GM12878 (cell line): ENCODE measurements at regions not wholly inside any gene's neighbourhood (a gene's known extent, or its start where the extent isn't known, plus 50 kb on each side); places are given as distances from the start of the nearest gene placed in this dataset.

Experiments
- ATAC-seq: fragments of 200-7000 bp; cut with Tn5 transposase; 3 replicates; pipeline ENCODE4 v1.9.1; 2020; ENCODE audit warnings: mild to moderate bottlenecking, moderate library complexity
- BruUV-seq: library from RNA; stranded (reverse); fragments of 400-500 nt; replicated peaks from 2 replicates; lab custom pipeline; 2021; lab: Mats Ljungman, UMichigan
- CTCF ChIA-PET: fragments of 300-600 bp; sonication (Branson Sonifier 250); formaldehyde crosslinking; extraction: SDS; loops from one replicate; lab custom pipeline; 2021; ENCODE audit warnings: inconsistent platforms; lab: Yijun Ruan, JAX
- POLR2A ChIA-PET: fragments of 350-600 bp; formaldehyde crosslinking; extraction: SDS; loops from one replicate; lab custom pipeline; 2021; ENCODE audit warnings: inconsistent platforms; lab: Charles Lee
- RAD21 ChIA-PET: fragments of 300-600 bp; sonication (Branson Sonifier 250); formaldehyde crosslinking; loops from one replicate; lab custom pipeline; 2023; ENCODE audit warnings: antibody characterized with exemption; ENCODE audit not compliant: unreplicated experiment; lab: Charles Lee
- SMC1A ChIA-PET: fragments of 300-600 bp; sonication (Branson Sonifier 250); formaldehyde crosslinking; loops from one replicate; lab custom pipeline; 2023; ENCODE audit not compliant: unreplicated experiment, uncharacterized antibody; lab: Charles Lee
- DNase-seq: peaks from one replicate; pipeline ENCODE4 v3.0.0-alpha.2; 2011; ENCODE audit warnings: low read depth, low spot score
- FAIRE-seq: peaks from 3 replicates; lab custom pipeline; 2011; peaks lifted over from hg19 to GRCh38; lab: Jason Lieb, UNC
- H2AFZ ChIP-seq: 2 replicates; pipeline ENCODE4 v1.6.0; 2011; ENCODE audit warnings: low read depth, low read length, control low read depth; ENCODE audit not compliant: control insufficient read depth
- H3K27ac ChIP-seq: 2 replicates; pipeline ENCODE4 v1.5.1; 2011; ENCODE audit warnings: control low read depth; ENCODE audit not compliant: control insufficient read depth, insufficient read depth
- H3K27me3 ChIP-seq, 2 experiments: replicated peaks in 1 of 2; 2 replicates each; pipeline versions ENCODE4 v1.6.0 to v1.6.1; 2011; ENCODE audit warnings: low read length in 1 of 2; ENCODE audit not compliant: control insufficient read depth in 2 of 2, insufficient read depth in 2 of 2
- H3K36me3 ChIP-seq, 2 experiments: 2 replicates each; pipeline ENCODE4 v1.5.1; 2011; ENCODE audit warnings: low read length in 1 of 2; ENCODE audit not compliant: control insufficient read depth in 2 of 2, insufficient read depth in 2 of 2
- H3K4me1 ChIP-seq: 2 replicates; pipeline ENCODE4 v1.6.1; 2011; ENCODE audit warnings: mild to moderate bottlenecking, low read length, moderate library complexity, mixed read lengths; ENCODE audit not compliant: control insufficient read depth, insufficient read depth
- H3K4me2 ChIP-seq: 2 replicates; pipeline ENCODE4 v1.6.0; 2011; ENCODE audit warnings: control low read depth; ENCODE audit not compliant: control insufficient read depth, insufficient read depth
- H3K4me3 ChIP-seq: fragments of 200-600 bp; sonication (generic); 2 replicates; pipeline ENCODE4 v1.5.1; 2016
- H3K79me2 ChIP-seq: 2 replicates; pipeline ENCODE4 v1.6.0; 2011; ENCODE audit warnings: low read length; ENCODE audit not compliant: control insufficient read depth, insufficient read depth
- H3K9ac ChIP-seq: 2 replicates; pipeline ENCODE4 v1.8.0; 2011; ENCODE audit warnings: low read length, control low read depth, mixed read lengths; ENCODE audit not compliant: control insufficient read depth, insufficient read depth
- H3K9me3 ChIP-seq: replicated peaks from 3 replicates; pipeline ENCODE4 v1.5.1; 2011; ENCODE audit warnings: mild to moderate bottlenecking, low read length; ENCODE audit not compliant: control insufficient read depth, insufficient read depth
- H4K20me1 ChIP-seq: 2 replicates; pipeline ENCODE4 v1.6.0; 2011; ENCODE audit not compliant: control insufficient read depth, insufficient read depth
- DPF2 ChIP-seq: fragments of 450-650 bp; IDR thresholded peaks from 2 replicates; pipeline ENCODE4 v1.6.1; 2017; ENCODE audit warnings: mild to moderate bottlenecking
- HDGF ChIP-seq: fragments of 450-650 bp; IDR thresholded peaks from 2 replicates; pipeline ENCODE4 v1.6.1; 2016; ENCODE audit warnings: antibody characterized with exemption
- LARP7 ChIP-seq: fragments of 450-650 bp; IDR thresholded peaks from 2 replicates; pipeline ENCODE4 v1.6.1; 2017; ENCODE audit warnings: mild to moderate bottlenecking
- MTA2 ChIP-seq: fragments of 450-650 bp; IDR thresholded peaks from 2 replicates; pipeline ENCODE4 v1.6.1; 2016; ENCODE audit warnings: low read depth, mild to moderate bottlenecking, moderate library complexity
- POLR2AphosphoS2 ChIP-seq: IDR thresholded peaks from 2 replicates; pipeline ENCODE4 v1.6.1; 2011; ENCODE audit warnings: low read depth, mild to moderate bottlenecking, low read length, improper control_type of control experiment, moderate library complexity
- RB1 ChIP-seq: fragments of 450-650 bp; formaldehyde crosslinking; IDR thresholded peaks from 2 replicates; pipeline ENCODE4 v1.6.1; 2017; ENCODE audit warnings: mild to moderate bottlenecking, borderline replicate concordance
- RUNX3 ChIP-seq: IDR thresholded peaks from 2 replicates; pipeline ENCODE4 v1.6.1; 2012; ENCODE audit warnings: low read length, inconsistent platforms
- WGBS: methylation state at CpG from one replicate; pipeline ENCODE4 v1.1.6; 2016; ENCODE audit warnings: low lambda C conversion rate; ENCODE audit not compliant: insufficient replicate concordance, insufficient coverage; ENCODE audit errors: missing lambda C conversion rate; 5-methylcytosine and 5-hydroxymethylcytosine counted together
- in situ Hi-C: fragments of 300-500 bp; cut with MboI; formaldehyde crosslinking; loops from 9 replicates; pipeline ENCODE4 v1.14.3; 2018; ENCODE audit warnings: mixed read lengths
- intact Hi-C: fragments of 100-400 bp; cut with micrococcal nuclease; formaldehyde crosslinking; loops from one replicate; pipeline ENCODE4 v1.14.2; 2022; ENCODE audit not compliant: unreplicated experiment

DNA sequence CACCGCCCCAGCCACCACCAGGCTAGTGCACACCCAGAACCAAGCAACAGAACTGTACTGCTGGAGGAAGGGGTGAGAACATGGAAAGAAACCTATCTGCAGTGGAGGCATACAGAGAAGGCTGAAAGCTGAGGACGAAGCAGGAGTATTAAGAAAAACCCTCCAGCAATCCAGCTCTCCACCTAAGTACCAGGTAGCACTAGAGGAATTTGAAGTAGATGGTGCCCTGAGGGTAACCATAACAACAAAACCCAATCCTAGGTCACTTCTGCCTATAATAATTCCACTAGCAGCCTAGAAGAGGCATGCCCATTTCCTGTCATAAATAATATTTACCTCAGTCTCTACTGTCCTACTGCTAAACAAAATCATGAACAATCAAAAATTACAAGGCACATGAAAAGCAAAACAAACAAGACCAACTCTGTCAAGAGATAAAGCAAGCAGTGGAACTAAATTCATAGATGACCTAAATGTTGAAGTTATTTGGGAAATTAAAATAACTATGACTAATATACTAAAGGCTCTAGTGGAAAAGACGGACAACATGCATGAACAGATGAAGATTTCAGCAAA, 51.1 kb downstream of the HYCC1 start:
- Histone ChIP-seq H3K27me3 (no peaks in the 10 kb centered on the region), H3K9ac (no peak overlapping the region), H3K4me2 (no peak overlapping the region), H3K4me1 (peaks cover 6% of the 10 kb centered on the region; the same call in 1 of the 2 replicates), H4K20me1 (no peaks in the 10 kb centered on the region), H3K4me3 (no peak overlapping the region), H3K27ac (no peak overlapping the region), H3K36me3 (no peaks in the 10 kb centered on the region), H3K9me3 (no peaks in the 10 kb centered on the region), H3K79me2 (no peaks in the 10 kb centered on the region), H2AFZ (no peak overlapping the region)
- RAD21 ChIA-PET: no interaction called here
- 97% methylated on average over 2 of the region's 3 CpGs for WGBS
- no peak for TF ChIP-seq LARP7
- BruUV-seq: no TSS peak
- no peak for ATAC-seq
- in situ Hi-C loops (no loop called here), intact Hi-C loops (no loop called here)
- POLR2A ChIA-PET: interaction anchor here (0.6 kb wide), 1 partner anchor 376 kb away, joined by 4 read pairs; no protein-coding TSS in a partner anchor
- no peak for FAIRE-seq
- DNase-seq: no peak
- CTCF ChIA-PET: interaction anchor here (1.0 to 1.8 kb wide), 3 partner anchors 10 to 241 kb away, joined by 3 to 9 read pairs (median 3); no protein-coding TSS in a partner anchor
- SMC1A ChIA-PET: interaction anchor here (1.4 kb wide), 1 partner anchor 14 kb away, joined by 3 read pairs; no protein-coding TSS in a partner anchor

DNA sequence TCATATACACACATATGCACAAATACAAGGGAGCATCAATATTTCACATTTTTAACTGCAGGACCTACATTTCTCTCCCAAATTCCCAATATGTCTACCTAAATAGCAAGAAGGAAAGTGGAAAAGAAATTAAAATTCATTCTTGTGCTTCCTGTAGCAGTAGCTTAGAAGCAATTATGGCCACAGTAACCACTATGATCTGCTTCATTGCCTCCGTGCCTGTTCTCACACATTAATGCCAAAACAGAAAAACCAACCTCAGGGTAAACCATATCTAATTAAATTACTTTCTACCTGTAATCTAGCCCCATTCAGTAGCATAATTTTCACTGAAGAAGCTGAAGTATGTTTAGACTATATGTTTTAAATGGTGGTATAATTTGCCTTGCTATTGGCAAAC, 55.2 kb downstream of the HYCC1 start:
- no peak overlapping the region for H3K4me2 ChIP-seq
- ATAC-seq (peak; percentile 73), DNase-seq (no peak), FAIRE-seq (peak; percentile 18)
- H3K9ac ChIP-seq: no peak overlapping the region
- H3K4me3 ChIP-seq: no peak overlapping the region
- POLR2A ChIA-PET: interaction anchor here (1.0 kb wide), 1 partner anchor 103 kb away, joined by 3 read pairs; no protein-coding TSS in a partner anchor
- SMC1A ChIA-PET: interaction anchor here (0.6 to 2.8 kb wide), 15 partner anchors 8 to 103 kb away, joined by 3 to 15 read pairs (median 4); no protein-coding TSS in a partner anchor
- H3K27me3 ChIP-seq: no peaks in the 10 kb centered on the region
- H2AFZ ChIP-seq: no peak overlapping the region
- H3K79me2 ChIP-seq: no peaks in the 10 kb centered on the region
- RAD21 ChIA-PET: interaction anchor here (0.7 to 1.1 kb wide), 4 partner anchors 14 to 73 kb away, joined by 3 read pairs; no protein-coding TSS in a partner anchor
- intact Hi-C loops (loop anchor here (5.0 to 10.0 kb wide), 3 partner anchors 96 to 231 kb away; partner anchors contain the start of gene IL6), in situ Hi-C loops (no loop called here)
- no peaks in the 10 kb centered on the region for H4K20me1 ChIP-seq
- no peaks in the 10 kb centered on the region; a peak in 1 of 4 replicates for H3K36me3 ChIP-seq
- peaks cover 6% of the 10 kb centered on the region; the same call in 1 of the 2 replicates for H3K4me1 ChIP-seq
- 45% methylated on average over 1 of the region's 1 CpG for WGBS
- TF ChIP-seq MTA2: peak; percentile 33; the same call in 1 of the 2 replicates
- peak; percentile 30; the same call in 1 of the 2 replicates for TF ChIP-seq RUNX3
- TF ChIP-seq RB1: no peak
- TF ChIP-seq POLR2AphosphoS2: no peak
- no peak for TF ChIP-seq HDGF
- no peak for TF ChIP-seq DPF2
- no peak overlapping the region for H3K27ac ChIP-seq
- BruUV-seq: no TSS peak
- H3K9me3 ChIP-seq: no peaks in the 10 kb centered on the region
- CTCF ChIA-PET: interaction anchor here (1.0 to 1.4 kb wide), 2 partner anchors 9 to 19 kb away, joined by 3 to 6 read pairs; no protein-coding TSS in a partner anchor
